ENCODE measurements at regions not wholly inside any gene's neighbourhood (a gene's known extent, or its start where the extent isn't known, plus 50 kb on each side); places are given as distances from the start of the nearest gene placed in this dataset.
"Not testable (repeated sequence)": the region's sequence is repeated elsewhere in the genome, so short reads cannot be mapped to it uniquely, and the experiment has no call there.

- no peak for DNase-seq
Observed at GRCh38 chr18:41690332-41691127, 264.5 kb upstream of the PIK3C3 start.

GRCh38 chr18:41687138-41687537 is 267.9 kb upstream of the PIK3C3 start:
- no peak for DNase-seq

GRCh38 chr18:41681138-41681880 is 273.7 kb upstream of the PIK3C3 start:
- DNase-seq = no peak

DNA sequence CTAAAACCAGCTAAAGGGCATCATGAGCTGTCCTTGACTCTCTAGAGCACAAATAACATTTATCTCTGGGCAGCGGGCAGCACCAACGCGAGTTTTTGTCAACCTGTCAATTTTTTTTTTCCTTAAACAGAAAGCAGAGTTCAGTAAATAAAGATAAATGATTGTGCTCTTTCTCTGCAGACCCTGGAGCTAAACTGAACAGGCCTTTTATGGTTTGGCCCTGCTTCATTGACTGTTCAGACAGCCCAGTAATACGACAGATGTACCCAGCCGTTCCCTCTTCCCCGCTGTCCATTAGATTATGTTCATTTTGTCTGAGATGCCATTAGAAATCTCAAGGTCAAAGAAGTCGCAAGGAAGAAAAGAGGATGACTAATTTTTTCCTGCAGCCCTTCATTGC is 280.5 kb upstream of the PIK3C3 start:
- no peak for DNase-seq

DNA sequence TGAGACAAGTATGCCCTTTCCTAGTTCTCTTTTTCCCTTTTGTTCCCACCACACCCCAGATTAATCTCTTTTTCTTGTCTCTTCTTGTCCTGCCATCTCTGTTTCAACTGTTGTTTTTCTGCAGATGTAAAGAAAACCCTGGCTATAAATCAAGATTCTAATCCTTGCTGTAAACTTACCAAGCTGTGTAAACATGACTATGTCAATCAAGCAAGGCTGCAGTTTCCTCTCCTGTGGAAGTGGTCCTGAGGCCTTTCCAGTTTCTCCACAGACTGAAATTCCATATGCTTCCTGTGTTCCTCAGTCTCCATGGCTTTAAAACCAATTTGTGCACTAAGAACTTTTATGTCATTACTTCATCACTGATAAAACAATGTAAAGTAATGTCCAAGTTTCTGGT is 288.8 kb upstream of the PIK3C3 start:
- no peak for DNase-seq

GRCh38 chr18:41665210-41665609 is 289.8 kb upstream of the PIK3C3 start:
- no peak for DNase-seq

DNA sequence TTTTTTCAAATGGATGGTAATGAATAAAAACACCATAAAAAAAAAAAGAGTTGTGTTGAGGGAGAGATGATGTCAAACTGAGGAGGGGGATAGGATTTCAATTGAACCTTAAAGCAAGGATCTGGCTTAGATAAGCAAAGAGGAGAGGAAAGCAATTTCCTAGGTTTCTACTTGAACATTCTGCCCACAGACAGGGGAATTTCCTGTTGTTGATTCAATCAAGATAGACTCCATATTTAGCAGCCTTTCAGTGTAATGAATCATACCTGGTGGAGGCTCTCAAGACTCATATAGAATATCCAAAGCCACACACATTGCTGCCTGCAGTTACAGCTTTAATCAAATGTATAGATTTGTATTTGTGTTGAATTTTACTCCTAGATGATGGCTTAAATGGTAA is 294.4 kb upstream of the PIK3C3 start:
- DNase-seq = no peak

- DNase-seq = no peak
Observed at GRCh38 chr18:41659438-41660130, 295.4 kb upstream of the PIK3C3 start.

DNA sequence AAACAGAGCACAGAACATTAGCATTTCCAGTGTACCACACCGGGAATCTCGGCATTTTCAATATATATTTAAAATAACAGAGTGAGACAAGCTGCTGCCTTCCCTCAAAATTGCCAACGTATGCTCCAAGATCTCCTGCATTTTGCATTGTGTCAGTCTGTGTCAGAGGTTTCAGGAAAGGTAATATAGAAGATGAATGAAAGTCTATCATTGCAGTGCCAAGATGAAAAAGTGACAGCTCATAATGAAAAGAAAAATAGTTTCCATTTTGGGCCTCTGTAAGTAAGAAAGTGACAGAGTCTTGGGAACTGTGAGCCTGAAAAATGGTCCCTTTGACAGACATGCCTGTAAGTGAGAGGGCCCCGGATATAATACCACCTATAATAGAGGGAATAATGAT is 297.8 kb upstream of the PIK3C3 start:
- no peak for DNase-seq

DNA sequence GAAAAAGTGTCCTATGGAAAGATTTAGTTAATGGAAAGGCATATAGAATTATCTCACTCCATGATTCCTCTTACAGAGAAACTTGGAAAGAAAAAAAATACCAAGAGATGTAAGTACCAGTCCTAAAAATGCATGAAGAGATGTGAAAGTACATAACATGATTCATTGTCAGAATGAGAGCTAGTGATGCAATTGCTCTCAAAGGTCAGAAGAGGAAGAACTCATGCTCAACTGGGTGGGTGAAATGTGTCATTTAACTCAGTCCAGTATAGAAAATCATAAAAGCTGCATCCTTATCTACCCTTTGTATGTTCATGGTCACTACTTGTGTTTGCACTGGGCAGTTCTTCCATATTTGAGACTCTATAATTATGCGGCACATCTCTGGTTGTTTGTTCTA is 300.0 kb upstream of the PIK3C3 start:
- DNase-seq = no peak

DNA sequence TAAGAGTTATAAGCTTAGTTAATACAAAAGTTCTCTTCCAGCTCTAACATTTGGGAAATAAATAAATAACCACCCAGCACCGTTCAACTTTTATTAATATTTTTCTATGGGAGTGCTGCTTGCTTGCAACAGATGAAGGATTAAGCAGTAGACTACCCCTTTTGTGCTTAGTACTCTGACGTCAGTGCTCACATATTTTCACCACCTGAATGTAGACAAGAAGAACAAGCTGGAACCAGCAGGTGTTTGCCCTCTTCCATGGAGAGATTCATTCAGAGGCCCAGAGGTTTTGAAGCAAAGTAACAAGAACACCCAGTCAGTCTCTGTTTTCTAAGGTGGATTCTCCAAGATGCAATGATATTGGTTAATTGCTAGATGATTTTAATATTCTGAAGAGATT is 307.1 kb upstream of the PIK3C3 start:
- no peak for DNase-seq

DNA sequence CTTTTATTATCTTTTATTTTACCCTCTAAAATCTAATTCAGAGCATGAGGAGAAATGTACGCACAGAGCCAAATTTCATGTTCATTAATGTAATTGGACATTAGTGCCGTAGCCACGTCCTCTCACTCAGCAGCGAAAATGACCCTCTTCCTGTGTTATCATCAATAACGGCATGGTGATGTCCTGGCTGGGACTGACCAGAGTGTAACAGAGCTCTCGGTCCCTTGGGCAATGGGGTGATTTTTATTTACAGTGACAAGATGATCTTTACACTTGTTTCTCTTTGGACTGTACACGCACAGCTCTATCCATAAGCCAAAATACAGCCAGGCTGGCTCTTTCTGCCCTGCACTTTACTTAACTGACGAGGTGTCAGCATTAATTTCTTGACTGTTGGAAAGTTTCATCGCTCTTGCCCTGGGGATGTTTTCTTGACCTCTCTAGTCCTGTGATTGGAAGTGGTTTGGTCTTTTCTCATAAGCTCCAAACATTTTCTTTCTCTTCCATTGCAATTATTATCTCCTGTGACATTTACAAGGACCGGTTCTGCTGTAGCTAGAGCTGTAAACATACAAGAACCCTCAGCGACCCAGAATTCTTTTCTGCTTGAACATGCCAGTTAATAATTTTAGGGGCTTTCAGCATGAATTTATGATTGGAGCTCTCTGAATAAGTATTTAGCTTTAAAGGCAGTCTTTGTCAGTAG is 308.0 kb upstream of the PIK3C3 start:
- DNase-seq = no peak

DNA sequence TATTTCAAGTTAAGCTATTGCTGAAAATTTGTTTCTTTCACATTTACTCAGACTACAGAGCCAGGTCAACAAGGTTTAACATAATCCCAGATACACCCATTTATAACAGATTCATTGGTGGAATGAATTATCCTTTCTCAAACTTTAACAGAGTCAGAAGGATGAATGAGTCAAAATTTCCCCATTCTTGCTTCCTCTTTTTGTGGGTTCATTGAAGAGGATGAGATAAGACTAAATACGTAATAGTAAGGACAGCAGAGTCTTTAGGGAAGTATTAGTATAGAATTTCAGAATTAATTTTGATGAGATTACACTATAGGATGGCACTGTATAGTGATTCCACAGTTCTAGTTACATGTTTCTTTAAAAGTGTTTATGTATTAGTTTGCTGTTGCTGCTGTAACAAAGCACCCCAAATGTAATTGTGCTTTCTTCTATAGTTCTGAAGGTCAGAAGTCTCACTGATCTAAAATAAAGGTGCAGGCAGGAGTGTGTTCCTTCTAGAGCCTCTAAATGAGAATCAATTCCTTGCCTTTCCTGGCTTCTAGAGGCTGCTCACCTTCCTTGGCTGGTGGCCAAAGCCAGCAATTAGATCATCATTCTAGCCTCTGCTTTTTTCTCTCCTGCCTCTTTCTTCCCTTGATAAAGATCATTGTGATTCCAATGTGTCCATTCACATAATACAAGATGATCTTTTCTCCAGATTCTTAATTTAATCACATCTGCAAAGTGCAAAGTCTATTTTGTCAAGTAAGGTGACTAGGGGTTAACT is 309.3 kb upstream of the PIK3C3 start:
- peak; percentile 44 for DNase-seq

GRCh38 chr18:41644466-41644865 is 310.6 kb upstream of the PIK3C3 start:
- peak; percentile 10 for DNase-seq

DNA sequence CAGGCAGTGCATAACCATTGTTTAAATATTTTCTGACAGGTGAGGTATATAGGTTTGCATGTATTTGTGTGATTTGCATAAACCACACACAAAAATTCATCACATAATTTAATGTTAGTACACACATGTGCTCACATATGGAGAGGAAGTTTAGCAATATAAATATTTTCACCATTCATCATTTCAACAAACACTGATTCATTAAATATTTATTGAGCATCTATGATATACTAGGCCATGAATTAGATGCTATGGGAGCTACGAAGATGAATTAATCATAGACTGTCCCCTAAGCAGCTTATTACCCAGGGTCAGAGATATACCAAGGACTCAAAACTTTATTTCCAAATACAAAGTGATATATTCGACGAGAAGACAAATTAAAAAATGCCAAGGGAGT is 311.6 kb upstream of the PIK3C3 start:
- no peak for DNase-seq

- DNase-seq = no peak
Observed at GRCh38 chr18:41642756-41643155, 312.3 kb upstream of the PIK3C3 start.

- no peak for DNase-seq
Observed at GRCh38 chr18:41639218-41639617, 315.8 kb upstream of the PIK3C3 start.

- not testable (repeated sequence) for DNase-seq
Observed at GRCh38 chr18:41631723-41632285, 323.2 kb upstream of the PIK3C3 start.

- no peak for DNase-seq
Observed at GRCh38 chr18:41630232-41630886, 324.7 kb upstream of the PIK3C3 start.

DNA sequence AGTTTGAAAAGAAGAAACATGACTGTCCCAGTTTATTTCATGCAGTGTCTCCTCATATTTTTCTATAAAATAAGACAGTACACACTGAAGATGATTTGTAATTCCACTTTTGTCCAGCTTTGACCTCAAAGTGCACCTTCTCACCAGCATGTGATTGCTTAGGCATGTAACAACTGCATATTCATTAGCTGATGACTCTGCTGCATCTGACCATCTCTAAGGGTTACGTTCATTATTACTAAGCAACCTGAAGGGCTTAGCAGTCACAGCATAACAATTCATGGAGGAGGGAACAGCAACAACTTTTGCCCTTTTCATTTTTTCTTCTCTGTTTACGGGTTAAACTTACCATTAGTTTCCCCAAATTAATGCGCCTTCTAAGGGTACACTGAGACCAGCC is 330.6 kb upstream of the PIK3C3 start:
- DNase-seq = no peak

DNA sequence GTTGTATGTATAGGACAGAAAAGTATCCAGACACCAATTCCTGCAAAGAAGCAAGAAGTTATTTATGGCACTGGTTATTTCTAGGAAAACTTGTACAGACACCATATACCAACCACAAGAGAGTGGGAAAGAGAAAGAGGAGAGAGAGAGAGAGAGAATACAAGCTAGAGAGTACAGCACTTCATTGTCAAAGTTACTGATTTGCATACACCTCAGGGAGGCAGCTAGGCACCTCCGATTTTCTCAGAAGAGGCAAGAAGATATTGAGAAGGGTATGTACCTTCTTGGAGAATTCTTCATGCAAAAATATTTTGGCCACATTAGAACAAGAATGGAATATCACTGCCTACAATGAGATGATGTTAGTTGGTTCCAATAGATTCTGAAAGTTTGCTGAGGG is 333.9 kb upstream of the PIK3C3 start:
- no peak for DNase-seq

GRCh38 chr18:41618147-41618546 is 336.9 kb upstream of the PIK3C3 start:
- DNase-seq = no peak

Measured in hematopoietic multipotent progenitor cell treated with erythropoietin and hydrocortisone succinate and interleukin-3 and kit ligand, for 6 days (in vitro differentiated cells).